ENCODE measurements at regions not wholly inside any gene's neighbourhood (a gene's known extent, or its start where the extent isn't known, plus 50 kb on each side); places are given as distances from the start of the nearest gene placed in this dataset.

GRCh38 chr9:107123389-107123788 is 159.7 kb upstream of the RAD23B start:
- H3K4me3 ChIP-seq (ENCODE audit: low read length, poor library complexity, severe bottlenecking) = no peak overlapping the region

DNA sequence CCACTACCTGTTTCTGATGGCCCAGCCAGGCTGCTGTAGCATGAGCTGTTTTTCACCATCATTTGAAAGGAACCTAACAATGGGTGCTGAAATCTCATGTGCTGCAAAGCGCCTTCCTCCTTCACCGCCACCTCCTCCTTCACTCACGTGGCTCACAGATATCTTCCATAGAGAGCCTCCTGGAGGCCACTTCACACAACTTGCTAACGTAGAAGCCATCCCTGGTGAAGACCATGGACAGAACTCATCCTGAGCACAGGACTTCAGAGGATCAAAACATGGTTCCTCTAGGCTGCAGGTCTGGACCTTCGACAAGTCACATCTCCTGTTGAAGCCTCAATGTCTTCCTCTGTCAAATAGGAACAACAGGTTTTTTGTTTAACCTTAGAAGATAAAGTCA is 155.5 kb upstream of the RAD23B start:
- H3K9me2 ChIP-seq (replicated peaks; ENCODE audit: low read depth, low read length) = no peaks in the 10 kb centered on the region
- no peaks in the 10 kb centered on the region for H3F3A ChIP-seq (ENCODE audit: low read depth)
- H3K79me2 ChIP-seq (ENCODE audit: insufficient read depth, low read length) = no peaks in the 10 kb centered on the region
- H3K4me3 ChIP-seq (ENCODE audit: low read length, poor library complexity, severe bottlenecking) = no peak overlapping the region
- H3K9ac ChIP-seq (ENCODE audit: low read depth, low read length, poor library complexity, severe bottlenecking) = no peak overlapping the region
- H3K4me2 ChIP-seq (ENCODE audit: low read depth, low read length, poor library complexity, severe bottlenecking) = no peak overlapping the region
- H3K36me3 ChIP-seq (ENCODE audit: insufficient read depth, low read length) = no peaks in the 10 kb centered on the region
- H3K4me1 ChIP-seq (ENCODE audit: insufficient read depth, low read length, poor library complexity, severe bottlenecking) = no peaks in the 10 kb centered on the region
- no peaks in the 10 kb centered on the region for H3K9me3 ChIP-seq (ENCODE audit: insufficient read depth, low read depth, low read length)
- H3K27me3 ChIP-seq (ENCODE audit: insufficient read depth, low read length, poor library complexity, severe bottlenecking) = no peaks in the 10 kb centered on the region
- H4K20me1 ChIP-seq (ENCODE audit: insufficient read depth, low read length, poor library complexity, severe bottlenecking) = no peaks in the 10 kb centered on the region
- no peak for TF ChIP-seq EZH2phosphoT487 (IDR thresholded peaks at IDR 0.05; ENCODE audit: borderline replicate concordance)
- no peak for TF ChIP-seq CTCF (conservative IDR thresholded peaks at IDR 0.05; ENCODE audit: low read length)
- no peak overlapping the region for H2AFZ ChIP-seq (ENCODE audit: low read length)

More at GRCh38 chr9:107123389-107123788, 159.7 kb upstream of the RAD23B start:
- TF ChIP-seq CTCF (conservative IDR thresholded peaks at IDR 0.05; ENCODE audit: low read length) (no peak), EZH2phosphoT487 (IDR thresholded peaks at IDR 0.05; ENCODE audit: borderline replicate concordance) (no peak)
- Histone ChIP-seq H3K4me2 (ENCODE audit: low read depth, low read length, poor library complexity, severe bottlenecking) (no peak overlapping the region), H3F3A (ENCODE audit: low read depth) (no peaks in the 10 kb centered on the region), H3K36me3 (ENCODE audit: insufficient read depth, low read length) (no peaks in the 10 kb centered on the region), H3K9me3 (ENCODE audit: insufficient read depth, low read depth, low read length) (no peaks in the 10 kb centered on the region), H3K9ac (ENCODE audit: low read depth, low read length, poor library complexity, severe bottlenecking) (no peak overlapping the region), H3K27me3 (ENCODE audit: insufficient read depth, low read length, poor library complexity, severe bottlenecking) (no peaks in the 10 kb centered on the region), H4K20me1 (ENCODE audit: insufficient read depth, low read length, poor library complexity, severe bottlenecking) (no peaks in the 10 kb centered on the region), H3K4me1 (ENCODE audit: insufficient read depth, low read length, poor library complexity, severe bottlenecking) (no peaks in the 10 kb centered on the region), H3K9me2 (replicated peaks; ENCODE audit: low read depth, low read length) (no peaks in the 10 kb centered on the region), H3K79me2 (ENCODE audit: insufficient read depth, low read length) (no peaks in the 10 kb centered on the region), H2AFZ (ENCODE audit: low read length) (no peak overlapping the region)

- H3K27me3 ChIP-seq (ENCODE audit: insufficient read depth, low read length, poor library complexity, severe bottlenecking) = no peaks in the 10 kb centered on the region
- H3K9me3 ChIP-seq (ENCODE audit: insufficient read depth, low read depth, low read length) = no peaks in the 10 kb centered on the region
- no peaks in the 10 kb centered on the region for H3K4me1 ChIP-seq (ENCODE audit: insufficient read depth, low read length, poor library complexity, severe bottlenecking)
- no peaks in the 10 kb centered on the region for H3K9me2 ChIP-seq (replicated peaks; ENCODE audit: low read depth, low read length)
- H4K20me1 ChIP-seq (ENCODE audit: insufficient read depth, low read length, poor library complexity, severe bottlenecking) = no peaks in the 10 kb centered on the region
- H3F3A ChIP-seq (ENCODE audit: low read depth) = no peaks in the 10 kb centered on the region
- no peaks in the 10 kb centered on the region for H3K36me3 ChIP-seq (ENCODE audit: insufficient read depth, low read length)
- no peak overlapping the region for H3K9ac ChIP-seq (ENCODE audit: low read depth, low read length, poor library complexity, severe bottlenecking)
- no peak overlapping the region for H3K4me2 ChIP-seq (ENCODE audit: low read depth, low read length, poor library complexity, severe bottlenecking)
- TF ChIP-seq EZH2phosphoT487 (IDR thresholded peaks at IDR 0.05; ENCODE audit: borderline replicate concordance) (no peak), CTCF (conservative IDR thresholded peaks at IDR 0.05; ENCODE audit: low read length) (no peak)
- no peak overlapping the region for H2AFZ ChIP-seq (ENCODE audit: low read length)
- no peaks in the 10 kb centered on the region for H3K79me2 ChIP-seq (ENCODE audit: insufficient read depth, low read length)
- no peak overlapping the region for H3K4me3 ChIP-seq (ENCODE audit: low read length, poor library complexity, severe bottlenecking)
Measured at GRCh38 chr9:107131108-107131799, 151.8 kb upstream of the RAD23B start.

Data from Loucy (cell line).